ENCODE measurements at regions not wholly inside any gene's neighbourhood (a gene's known extent, or its start where the extent isn't known, plus 50 kb on each side); places are given as distances from the start of the nearest gene placed in this dataset.

- no peak for DNase-seq (ENCODE audit: low read depth in 2 of 2)
Observed at GRCh38 chr5:61823781-61824180, 482.2 kb upstream of the KIF2A start.

GRCh38 chr5:61824396-61824795, 481.6 kb upstream of the KIF2A start:
- DNase-seq (ENCODE audit: low read depth in 2 of 2): no peak

- no peak for DNase-seq (ENCODE audit: low read depth in 2 of 2)
Observed at GRCh38 chr5:61827445-61827975, 478.5 kb upstream of the KIF2A start.

- no peak for DNase-seq (ENCODE audit: low read depth in 2 of 2)
Observed at GRCh38 chr5:61828856-61829255, 477.1 kb upstream of the KIF2A start.

- no peak for DNase-seq (ENCODE audit: low read depth in 2 of 2)
Observed at GRCh38 chr5:61831736-61832135, 474.3 kb upstream of the KIF2A start.

GRCh38 chr5:61837788-61838187, 468.2 kb upstream of the KIF2A start:
- DNase-seq (ENCODE audit: low read depth in 2 of 2): no peak

- no peak for DNase-seq (ENCODE audit: low read depth in 2 of 2)
Observed at GRCh38 chr5:61840361-61840760, 465.6 kb upstream of the KIF2A start.

GRCh38 chr5:61842840-61843239, 463.2 kb upstream of the KIF2A start:
- DNase-seq (ENCODE audit: low read depth in 2 of 2): no peak

GRCh38 chr5:61850696-61851095, 455.3 kb upstream of the KIF2A start:
- no peak for DNase-seq (ENCODE audit: low read depth in 2 of 2)

- no peak for DNase-seq (ENCODE audit: low read depth in 2 of 2)
Observed at GRCh38 chr5:61854531-61854930, 451.5 kb upstream of the KIF2A start.

- DNase-seq (ENCODE audit: low read depth in 2 of 2): no peak
Observed at GRCh38 chr5:61860978-61861377, 445.0 kb upstream of the KIF2A start.

GRCh38 chr5:61866930-61867329, 439.1 kb upstream of the KIF2A start:
- DNase-seq (ENCODE audit: low read depth in 2 of 2): no peak

GRCh38 chr5:61869333-61869732, 436.7 kb upstream of the KIF2A start:
- DNase-seq (ENCODE audit: low read depth in 2 of 2): no peak

- DNase-seq (ENCODE audit: low read depth in 2 of 2): no peak
Observed at GRCh38 chr5:61878471-61878870, 427.5 kb upstream of the KIF2A start.

- DNase-seq (ENCODE audit: low read depth in 2 of 2): no peak
Observed at GRCh38 chr5:61881821-61882487, 424.1 kb upstream of the KIF2A start.

- DNase-seq (ENCODE audit: low read depth in 2 of 2): no peak
Observed at GRCh38 chr5:61882901-61883500, 423.0 kb upstream of the KIF2A start.

- no peak for DNase-seq (ENCODE audit: low read depth in 2 of 2)
Observed at GRCh38 chr5:61884252-61884855, 421.7 kb upstream of the KIF2A start.

- no peak for DNase-seq (ENCODE audit: low read depth in 2 of 2)
Observed at GRCh38 chr5:61886214-61886613, 419.8 kb upstream of the KIF2A start.

- no peak for DNase-seq (ENCODE audit: low read depth in 2 of 2)
Observed at GRCh38 chr5:61887271-61887670, 418.7 kb upstream of the KIF2A start.

GRCh38 chr5:61894046-61894445, 412.0 kb upstream of the KIF2A start:
- DNase-seq (ENCODE audit: low read depth in 2 of 2): no peak

GRCh38 chr5:61896811-61897210, 409.2 kb upstream of the KIF2A start:
- no peak for DNase-seq (ENCODE audit: low read depth in 2 of 2)

GRCh38 chr5:61897251-61897650, 408.8 kb upstream of the KIF2A start:
- no peak for DNase-seq (ENCODE audit: low read depth in 2 of 2)

GRCh38 chr5:61901997-61902396, 404.0 kb upstream of the KIF2A start:
- DNase-seq (ENCODE audit: low read depth in 2 of 2): no peak
